Liver (tissue), 8 donors: ENCODE measurements at regions not wholly inside any gene's neighbourhood (a gene's known extent, or its start where the extent isn't known, plus 50 kb on each side); places are given as distances from the start of the nearest gene placed in this dataset.

Experiments used
- DNase-seq: peaks from one replicate; pipeline ENCODE4 v3.0.0-alpha.2; 2017; ENCODE audit warnings: low spot score
- H3K27ac ChIP-seq, 2 donors: one replicate each; pipeline ENCODE4 v1.7.0; 2013; ENCODE audit warnings: inconsistent platforms in 2 of 2, low read length in 2 of 2, control low read depth in 1 of 2, low read depth in 1 of 2, mild to moderate bottlenecking in 1 of 2
- H3K27me3 ChIP-seq, 4 donors: one replicate each; pipeline versions ENCODE4 v1.6.1 to v1.7.0; 2013; ENCODE audit warnings: low read length in 3 of 4, inconsistent platforms in 1 of 4, mild to moderate bottlenecking in 1 of 4, moderate library complexity in 1 of 4; ENCODE audit not compliant: control insufficient read depth in 4 of 4, insufficient read depth in 4 of 4
- H3K36me3 ChIP-seq, 4 donors: one replicate each; pipeline versions ENCODE4 v1.6.1 to v1.7.0; 2013; ENCODE audit warnings: low read length in 3 of 4, mild to moderate bottlenecking in 3 of 4, low read depth in 1 of 4, moderate library complexity in 1 of 4; ENCODE audit not compliant: control insufficient read depth in 4 of 4, insufficient read depth in 3 of 4
- H3K4me1 ChIP-seq, 4 donors: one replicate each; pipeline versions ENCODE4 v1.6.1 to v1.7.0; 2013; ENCODE audit warnings: low read length in 3 of 4, mild to moderate bottlenecking in 3 of 4, moderate library complexity in 1 of 4; ENCODE audit not compliant: control insufficient read depth in 4 of 4, insufficient read depth in 4 of 4
- H3K4me3 ChIP-seq, 3 donors: one replicate each; pipeline versions ENCODE4 v1.6.1 to v1.7.0; 2013; ENCODE audit warnings: low read length in 3 of 3, control low read depth in 1 of 3, low read depth in 1 of 3, mild to moderate bottlenecking in 1 of 3
- H3K9ac ChIP-seq, 2 donors: one replicate each; pipeline ENCODE4 v1.7.0; 2013; ENCODE audit warnings: low read length in 2 of 2, mild to moderate bottlenecking in 2 of 2, moderate library complexity in 2 of 2, control low read depth in 1 of 2, low read depth in 1 of 2
- H3K9me3 ChIP-seq, 4 donors: one replicate each; pipeline versions ENCODE4 v1.6.1 to v1.7.0; 2013; ENCODE audit warnings: low read length in 3 of 4; ENCODE audit not compliant: control insufficient read depth in 4 of 4
- ATF3 ChIP-seq: IDR thresholded peaks from 2 replicates; pipeline ENCODE4 v1.6.1; 2016; ENCODE audit warnings: antibody characterized with exemption
- FOXA1 ChIP-seq: IDR thresholded peaks from 2 replicates; pipeline ENCODE4 v1.6.1; 2016; ENCODE audit warnings: antibody characterized with exemption
- HNF4G ChIP-seq: IDR thresholded peaks from 2 replicates; pipeline ENCODE4 v1.6.1; 2016; ENCODE audit warnings: antibody characterized with exemption
- JUND ChIP-seq, 2 donors: IDR thresholded peaks; 2 replicates each; pipeline ENCODE4 v1.6.1; 2016; ENCODE audit warnings: antibody characterized with exemption in 2 of 2
- NR2F2 ChIP-seq: IDR thresholded peaks from 2 replicates; pipeline ENCODE4 v1.6.1; 2016; ENCODE audit warnings: antibody characterized with exemption
- RAD21 ChIP-seq, 2 donors: IDR thresholded peaks; 2 replicates each; pipeline ENCODE4 v1.6.1; 2016; ENCODE audit warnings: antibody characterized with exemption in 2 of 2, mild to moderate bottlenecking in 2 of 2
- RXRA ChIP-seq, 2 donors: IDR thresholded peaks; 2 replicates each; pipeline ENCODE4 v1.6.1; 2017 to 2018; ENCODE audit warnings: antibody characterized with exemption in 2 of 2, mild to moderate bottlenecking in 1 of 2
- TAF1 ChIP-seq: conservative IDR thresholded peaks from 2 replicates; pipeline ENCODE4 v1.6.1; 2016; ENCODE audit warnings: antibody characterized with exemption, mild to moderate bottlenecking
- YY1 ChIP-seq: IDR thresholded peaks from 2 replicates; pipeline ENCODE4 v1.6.1; 2016; ENCODE audit warnings: antibody characterized with exemption, mild to moderate bottlenecking
- WGBS: extraction: QIAGEN DNeasy Blood & Tissue Kit; methylation state at CpG from one replicate; pipeline ENCODE4 v1.1.7; 2013; 5-methylcytosine and 5-hydroxymethylcytosine counted together
- TF ChIP-seq, protein P1 (sequence below): fragments of 150-350 bp; IDR thresholded peaks from 2 replicates; pipeline ENCODE4 v1.5.1; 2017; ENCODE audit warnings: improper control_type of control experiment, low read depth, low read length; ENCODE audit not compliant: missing input control
- TF ChIP-seq, protein P2 (sequence below): IDR thresholded peaks from 2 replicates; pipeline ENCODE4 v1.6.1; 2016; ENCODE audit warnings: antibody characterized with exemption
- TF ChIP-seq, protein P3 (sequence below): IDR thresholded peaks from 2 replicates; pipeline ENCODE4 v1.6.1; 2016; ENCODE audit warnings: antibody characterized with exemption
- donor health status: healthy.
- donor health status: healthy.
- donor health status: healthy.
- donor health status: healthy.
- donor health status: healthy.

DNA sequence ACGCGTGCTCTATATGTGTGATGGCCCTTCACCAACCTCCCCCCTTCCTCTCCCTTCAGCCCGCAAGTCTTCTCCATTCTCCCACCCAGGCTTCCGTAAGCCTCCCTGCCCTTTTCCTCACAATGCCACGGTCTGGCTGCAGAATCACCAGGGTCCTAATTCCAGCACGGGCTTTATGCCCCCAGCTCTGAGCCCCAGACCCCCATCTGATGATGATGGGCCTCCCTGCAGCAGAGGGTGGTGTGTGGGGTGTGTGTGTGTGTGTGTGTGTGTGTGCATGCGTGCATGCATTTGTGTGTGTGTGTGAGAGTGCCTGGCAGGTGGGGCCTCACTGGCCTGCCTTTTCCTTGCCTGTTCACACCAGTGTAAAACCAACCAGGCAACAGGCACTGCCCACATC lies 109.9 kb downstream of the OAT start:
- no peaks in the 10 kb centered on the region for H3K4me1 ChIP-seq
- H3K27ac ChIP-seq = no peak overlapping the region
- no peak overlapping the region for H3K4me3 ChIP-seq
- no peak overlapping the region for H3K9ac ChIP-seq
- no peak for TF ChIP-seq TAF1
- no peak for TF ChIP-seq YY1
- TF ChIP-seq, protein P1, sequence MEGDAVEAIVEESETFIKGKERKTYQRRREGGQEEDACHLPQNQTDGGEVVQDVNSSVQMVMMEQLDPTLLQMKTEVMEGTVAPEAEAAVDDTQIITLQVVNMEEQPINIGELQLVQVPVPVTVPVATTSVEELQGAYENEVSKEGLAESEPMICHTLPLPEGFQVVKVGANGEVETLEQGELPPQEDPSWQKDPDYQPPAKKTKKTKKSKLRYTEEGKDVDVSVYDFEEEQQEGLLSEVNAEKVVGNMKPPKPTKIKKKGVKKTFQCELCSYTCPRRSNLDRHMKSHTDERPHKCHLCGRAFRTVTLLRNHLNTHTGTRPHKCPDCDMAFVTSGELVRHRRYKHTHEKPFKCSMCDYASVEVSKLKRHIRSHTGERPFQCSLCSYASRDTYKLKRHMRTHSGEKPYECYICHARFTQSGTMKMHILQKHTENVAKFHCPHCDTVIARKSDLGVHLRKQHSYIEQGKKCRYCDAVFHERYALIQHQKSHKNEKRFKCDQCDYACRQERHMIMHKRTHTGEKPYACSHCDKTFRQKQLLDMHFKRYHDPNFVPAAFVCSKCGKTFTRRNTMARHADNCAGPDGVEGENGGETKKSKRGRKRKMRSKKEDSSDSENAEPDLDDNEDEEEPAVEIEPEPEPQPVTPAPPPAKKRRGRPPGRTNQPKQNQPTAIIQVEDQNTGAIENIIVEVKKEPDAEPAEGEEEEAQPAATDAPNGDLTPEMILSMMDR = no peak
- no peak for TF ChIP-seq JUND (IDR thresholded peaks at IDR 0.05)
- no peak for TF ChIP-seq FOXA1
- TF ChIP-seq ATF3 = no peak
- no peak for TF ChIP-seq RXRA (IDR thresholded peaks at IDR 0.05)
- TF ChIP-seq, protein P2, sequence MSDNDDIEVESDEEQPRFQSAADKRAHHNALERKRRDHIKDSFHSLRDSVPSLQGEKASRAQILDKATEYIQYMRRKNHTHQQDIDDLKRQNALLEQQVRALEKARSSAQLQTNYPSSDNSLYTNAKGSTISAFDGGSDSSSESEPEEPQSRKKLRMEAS = no peak
- no peak for TF ChIP-seq RAD21 (IDR thresholded peaks at IDR 0.05)
- TF ChIP-seq NR2F2 = no peak
- no peaks in the 10 kb centered on the region for H3K36me3 ChIP-seq
- no peaks in the 10 kb centered on the region for H3K27me3 ChIP-seq
- whole genome bisulfite sequencing = 85% methylated on average over 7 of the region's 7 CpGs
- H3K9me3 ChIP-seq = no peaks in the 10 kb centered on the region
- DNase-seq = no peak

GRCh38 chr10:124308056-124308645 lies 110.6 kb downstream of the OAT start:
- DNase-seq = no peak
- H3K9ac ChIP-seq = no peak overlapping the region

More at GRCh38 chr10:124308056-124308645, 110.6 kb downstream of the OAT start:
- TF ChIP-seq HNF4G (no peak), JUND (IDR thresholded peaks at IDR 0.05) (no peak), NR2F2 (no peak), ATF3 (no peak)
- TF ChIP-seq, protein P2 = no peak
- TF ChIP-seq, protein P1 = no peak
- TF ChIP-seq, protein P3, sequence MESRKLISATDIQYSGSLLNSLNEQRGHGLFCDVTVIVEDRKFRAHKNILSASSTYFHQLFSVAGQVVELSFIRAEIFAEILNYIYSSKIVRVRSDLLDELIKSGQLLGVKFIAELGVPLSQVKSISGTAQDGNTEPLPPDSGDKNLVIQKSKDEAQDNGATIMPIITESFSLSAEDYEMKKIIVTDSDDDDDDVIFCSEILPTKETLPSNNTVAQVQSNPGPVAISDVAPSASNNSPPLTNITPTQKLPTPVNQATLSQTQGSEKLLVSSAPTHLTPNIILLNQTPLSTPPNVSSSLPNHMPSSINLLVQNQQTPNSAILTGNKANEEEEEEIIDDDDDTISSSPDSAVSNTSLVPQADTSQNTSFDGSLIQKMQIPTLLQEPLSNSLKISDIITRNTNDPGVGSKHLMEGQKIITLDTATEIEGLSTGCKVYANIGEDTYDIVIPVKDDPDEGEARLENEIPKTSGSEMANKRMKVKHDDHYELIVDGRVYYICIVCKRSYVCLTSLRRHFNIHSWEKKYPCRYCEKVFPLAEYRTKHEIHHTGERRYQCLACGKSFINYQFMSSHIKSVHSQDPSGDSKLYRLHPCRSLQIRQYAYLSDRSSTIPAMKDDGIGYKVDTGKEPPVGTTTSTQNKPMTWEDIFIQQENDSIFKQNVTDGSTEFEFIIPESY = no peak
- H3K36me3 ChIP-seq = no peaks in the 10 kb centered on the region
- H3K27ac ChIP-seq = no peak overlapping the region
- no peaks in the 10 kb centered on the region for H3K27me3 ChIP-seq
- H3K9me3 ChIP-seq = no peaks in the 10 kb centered on the region
- H3K4me1 ChIP-seq = no peaks in the 10 kb centered on the region
- H3K4me3 ChIP-seq = no peak overlapping the region
- WGBS = 83% methylated on average over 16 of the region's 16 CpGs
